ENCODE measurements at regions not wholly inside any gene's neighbourhood (a gene's known extent, or its start where the extent isn't known, plus 50 kb on each side); places are given as distances from the start of the nearest gene placed in this dataset.

DNA sequence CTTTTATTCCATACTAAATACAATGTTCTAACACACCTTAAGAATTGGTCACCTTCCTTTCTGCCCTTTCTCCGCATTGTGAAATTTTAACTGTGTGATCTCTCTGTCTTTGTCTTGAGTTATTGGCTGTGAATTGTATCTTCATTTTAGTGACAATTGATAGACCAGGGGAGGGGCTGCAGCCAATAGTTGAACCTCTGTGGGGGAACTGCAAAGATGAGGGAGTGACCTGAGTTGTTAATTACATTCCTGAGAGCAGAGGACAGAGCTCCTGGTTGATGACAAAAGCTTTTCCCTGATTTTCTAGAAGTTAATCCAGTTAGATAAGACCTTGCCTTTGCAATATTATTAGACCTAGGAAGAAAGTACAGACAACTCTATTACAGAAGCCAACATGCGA lies 1535.7 kb downstream of the BRINP3 start:
- TF ChIP-seq, protein P1, sequence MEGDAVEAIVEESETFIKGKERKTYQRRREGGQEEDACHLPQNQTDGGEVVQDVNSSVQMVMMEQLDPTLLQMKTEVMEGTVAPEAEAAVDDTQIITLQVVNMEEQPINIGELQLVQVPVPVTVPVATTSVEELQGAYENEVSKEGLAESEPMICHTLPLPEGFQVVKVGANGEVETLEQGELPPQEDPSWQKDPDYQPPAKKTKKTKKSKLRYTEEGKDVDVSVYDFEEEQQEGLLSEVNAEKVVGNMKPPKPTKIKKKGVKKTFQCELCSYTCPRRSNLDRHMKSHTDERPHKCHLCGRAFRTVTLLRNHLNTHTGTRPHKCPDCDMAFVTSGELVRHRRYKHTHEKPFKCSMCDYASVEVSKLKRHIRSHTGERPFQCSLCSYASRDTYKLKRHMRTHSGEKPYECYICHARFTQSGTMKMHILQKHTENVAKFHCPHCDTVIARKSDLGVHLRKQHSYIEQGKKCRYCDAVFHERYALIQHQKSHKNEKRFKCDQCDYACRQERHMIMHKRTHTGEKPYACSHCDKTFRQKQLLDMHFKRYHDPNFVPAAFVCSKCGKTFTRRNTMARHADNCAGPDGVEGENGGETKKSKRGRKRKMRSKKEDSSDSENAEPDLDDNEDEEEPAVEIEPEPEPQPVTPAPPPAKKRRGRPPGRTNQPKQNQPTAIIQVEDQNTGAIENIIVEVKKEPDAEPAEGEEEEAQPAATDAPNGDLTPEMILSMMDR (IDR thresholded peaks at IDR 0.05): no peak
- H3K4me3 Mint-ChIP-seq (ENCODE audit: unreplicated experiment): no peak overlapping the region
- no peak for DNase-seq (ENCODE audit: low spot score)
- H3K36me3 Mint-ChIP-seq (ENCODE audit: low read depth): no peaks in the 10 kb centered on the region
- no peak overlapping the region for H3K27ac Mint-ChIP-seq (ENCODE audit: unreplicated experiment)
- peaks cover 2% of the 10 kb centered on the region for H3K27me3 Mint-ChIP-seq (ENCODE audit: low read depth)
- no peaks in the 10 kb centered on the region for H3K4me1 Mint-ChIP-seq (ENCODE audit: low read depth)
- H3K9me3 Mint-ChIP-seq (ENCODE audit: low read depth): no peaks in the 10 kb centered on the region

DNA sequence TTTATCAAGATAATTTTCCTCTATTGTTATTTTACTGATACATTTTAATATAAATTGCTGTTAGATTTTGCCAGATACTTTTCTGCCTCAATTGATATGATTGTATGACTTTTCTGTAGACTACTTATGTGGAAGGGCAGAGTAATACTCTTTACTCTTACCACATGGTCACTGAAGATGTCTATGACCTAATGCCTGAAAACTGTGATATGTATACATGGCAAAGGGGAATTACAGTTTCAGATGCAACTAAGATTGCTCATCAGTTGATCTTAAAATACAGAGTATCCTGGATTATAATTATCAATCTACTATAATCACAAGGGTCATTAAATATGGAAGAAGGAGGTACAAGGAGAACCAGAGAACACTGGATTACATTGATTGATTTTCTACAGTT lies 1528.0 kb downstream of the BRINP3 start:
- peaks cover 2% of the 10 kb centered on the region for H3K27me3 Mint-ChIP-seq (ENCODE audit: low read depth)
- no peak for DNase-seq (ENCODE audit: low spot score)
- no peaks in the 10 kb centered on the region for H3K4me1 Mint-ChIP-seq (ENCODE audit: low read depth)
- H3K4me3 Mint-ChIP-seq (ENCODE audit: unreplicated experiment): no peak overlapping the region
- no peak overlapping the region for H3K27ac Mint-ChIP-seq (ENCODE audit: unreplicated experiment)
- H3K9me3 Mint-ChIP-seq (ENCODE audit: low read depth): no peaks in the 10 kb centered on the region
- H3K36me3 Mint-ChIP-seq (ENCODE audit: low read depth): no peaks in the 10 kb centered on the region
- TF ChIP-seq, protein P1 (IDR thresholded peaks at IDR 0.05): no peak

DNA sequence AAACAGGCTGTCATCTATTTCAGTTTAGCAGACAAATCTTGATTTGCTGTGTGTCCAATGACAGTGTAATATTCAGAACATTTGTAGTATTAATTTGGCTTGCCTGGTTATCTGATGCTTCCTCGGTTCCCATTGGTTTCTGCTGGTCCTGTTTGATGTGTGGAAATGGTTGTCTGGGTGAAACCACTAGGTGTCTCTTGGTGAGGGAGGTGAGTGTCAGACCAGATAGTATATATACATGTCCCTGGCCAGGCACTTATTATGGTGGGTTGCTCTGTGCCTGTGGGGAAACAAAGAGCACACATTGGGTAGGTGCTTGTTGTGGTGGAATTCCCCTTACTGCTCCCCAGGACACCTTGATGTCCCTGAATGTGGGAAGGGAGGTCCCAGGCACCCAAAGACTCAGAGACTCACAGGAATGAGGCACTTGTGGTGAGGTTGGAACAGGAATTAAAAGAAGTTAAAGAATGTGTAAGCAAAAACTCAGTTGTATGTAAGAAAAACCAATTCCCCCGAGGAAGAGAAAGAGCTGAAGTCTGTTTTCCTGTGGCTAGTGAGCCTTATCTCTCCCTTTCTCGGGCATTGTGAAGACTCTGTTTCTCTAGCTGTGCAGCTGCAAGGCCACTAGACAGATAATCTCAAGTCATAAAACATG lies 1519.1 kb downstream of the BRINP3 start:
- Mint-ChIP-seq H3K4me3 (ENCODE audit: unreplicated experiment) (no peak overlapping the region), H3K27ac (ENCODE audit: unreplicated experiment) (no peak overlapping the region), H3K9me3 (ENCODE audit: low read depth) (no peaks in the 10 kb centered on the region), H3K36me3 (ENCODE audit: low read depth) (no peaks in the 10 kb centered on the region), H3K27me3 (ENCODE audit: low read depth) (no peaks in the 10 kb centered on the region), H3K4me1 (ENCODE audit: low read depth) (no peaks in the 10 kb centered on the region)
- DNase-seq (ENCODE audit: low spot score): no peak
- TF ChIP-seq, protein P1 (IDR thresholded peaks at IDR 0.05): no peak

DNA sequence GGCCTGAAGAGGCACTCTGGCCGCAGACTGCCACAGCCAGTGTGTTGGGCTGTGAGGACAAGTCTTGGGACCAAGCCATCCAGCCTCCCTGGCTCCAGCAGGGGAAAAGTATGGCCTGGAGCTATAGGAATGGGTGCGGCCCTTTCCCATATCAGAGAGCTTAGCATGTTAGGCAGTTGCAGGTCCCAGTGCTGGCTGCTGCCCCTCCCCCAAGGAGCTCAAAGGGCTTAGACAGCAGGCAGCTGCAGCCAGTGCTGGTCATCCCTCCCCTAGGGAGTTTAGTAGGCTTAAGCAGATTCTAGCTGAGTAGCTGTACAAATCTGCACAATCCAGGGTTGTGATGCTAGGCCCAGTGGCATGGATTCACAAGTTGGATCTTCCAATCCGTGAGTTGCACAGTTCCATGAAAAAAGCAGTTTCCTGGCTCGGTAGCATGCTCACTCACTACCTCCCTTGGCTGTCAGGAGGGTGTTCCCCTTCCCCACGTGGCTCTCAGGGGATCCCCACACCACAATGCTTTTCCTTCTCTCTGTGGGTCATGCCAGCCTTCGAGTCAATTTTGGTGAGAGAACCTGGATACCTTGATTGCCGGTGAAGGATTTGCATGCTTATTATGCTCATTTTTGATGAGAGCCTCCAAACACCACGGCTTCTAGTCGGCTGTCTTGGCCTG lies 1490.8 kb downstream of the BRINP3 start:
- no peaks in the 10 kb centered on the region for H3K4me1 Mint-ChIP-seq (ENCODE audit: low read depth)
- peaks cover 2% of the 10 kb centered on the region for H3K36me3 Mint-ChIP-seq (ENCODE audit: low read depth)
- DNase-seq (ENCODE audit: low spot score): no peak
- no peak overlapping the region for H3K27ac Mint-ChIP-seq (ENCODE audit: unreplicated experiment)
- H3K4me3 Mint-ChIP-seq (ENCODE audit: unreplicated experiment): no peak overlapping the region
- TF ChIP-seq, protein P1 (IDR thresholded peaks at IDR 0.05): no peak
- peaks cover 7% of the 10 kb centered on the region for H3K9me3 Mint-ChIP-seq (ENCODE audit: low read depth)
- H3K27me3 Mint-ChIP-seq (ENCODE audit: low read depth): no peaks in the 10 kb centered on the region

DNA sequence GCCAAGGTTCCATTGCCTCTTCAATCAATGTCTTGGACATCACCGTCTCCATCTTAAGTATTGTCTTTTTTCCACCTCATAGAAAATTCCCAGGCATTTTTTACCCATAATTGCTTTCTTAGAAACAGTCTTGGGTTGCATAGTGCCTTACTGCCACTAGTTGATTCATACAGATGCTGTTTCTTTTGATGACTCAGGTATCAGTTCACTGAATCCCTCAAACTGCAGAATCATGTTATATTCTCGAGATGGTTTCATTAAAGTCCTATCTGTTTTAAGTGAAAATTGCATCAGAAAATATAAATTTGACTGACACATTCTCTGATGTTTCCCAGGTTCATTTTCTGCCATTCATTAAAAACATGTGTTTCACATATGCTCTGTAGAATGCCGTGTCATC lies 1489.1 kb downstream of the BRINP3 start:
- Mint-ChIP-seq H3K27ac (ENCODE audit: unreplicated experiment) (no peak overlapping the region), H3K4me1 (ENCODE audit: low read depth) (no peaks in the 10 kb centered on the region), H3K36me3 (ENCODE audit: low read depth) (peaks cover 2% of the 10 kb centered on the region), H3K27me3 (ENCODE audit: low read depth) (no peaks in the 10 kb centered on the region), H3K9me3 (ENCODE audit: low read depth) (peaks cover 7% of the 10 kb centered on the region), H3K4me3 (ENCODE audit: unreplicated experiment) (no peak overlapping the region)
- TF ChIP-seq, protein P1 (IDR thresholded peaks at IDR 0.05): no peak
- no peak for DNase-seq (ENCODE audit: low spot score)

Measured in chondrocyte (in vitro differentiated cells).